ENCODE measurements at regions not wholly inside any gene's neighbourhood (a gene's known extent, or its start where the extent isn't known, plus 50 kb on each side); places are given as distances from the start of the nearest gene placed in this dataset.

- no peak for TF ChIP-seq EZH2 (IDR thresholded peaks at IDR 0.05; ENCODE audit: low read length)
- no peak for TF ChIP-seq CTCF (optimal IDR thresholded peaks at IDR 0.05 in 1 of 3, IDR thresholded peaks at IDR 0.05 in 1 of 3, conservative IDR thresholded peaks at IDR 0.05 in 1 of 3; ENCODE audit: extremely low read depth in 1 of 3, insufficient read depth in 2 of 3, low read length in 3 of 3)
These were observed 62.9 kb upstream of the ATF7IP2 start for GRCh38 chr16:10322723-10323527.

Data from keratinocyte (primary cell).